Kidney epithelial cell (primary cell): ENCODE measurements at regions not wholly inside any gene's neighbourhood (a gene's known extent, or its start where the extent isn't known, plus 50 kb on each side); places are given as distances from the start of the nearest gene placed in this dataset.
"Not testable (repeated sequence)": the region's sequence is repeated elsewhere in the genome, so short reads cannot be mapped to it uniquely, and the experiment has no call there.

ENCODE experiments used
- DNase-seq: peaks from one replicate; pipeline ENCODE4 v3.0.0-alpha.2; 2010; ENCODE audit warnings: low read depth
- H3K27me3 ChIP-seq: 2 replicates; pipeline ENCODE4 v1.6.0; 2011; ENCODE audit warnings: low read length; ENCODE audit not compliant: control insufficient read depth, insufficient read depth
- H3K36me3 ChIP-seq: 2 replicates; pipeline ENCODE4 v1.5.1; 2011; ENCODE audit warnings: low read length; ENCODE audit not compliant: control insufficient read depth, insufficient read depth
- H3K4me3 ChIP-seq: 2 replicates; pipeline ENCODE4 v1.5.1; 2011; ENCODE audit warnings: low read depth, mild to moderate bottlenecking, control low read depth, low read length
- CTCF ChIP-seq: IDR thresholded peaks from 2 replicates; pipeline ENCODE4 v1.5.1; 2011; ENCODE audit warnings: mild to moderate bottlenecking, moderate library complexity, low read length, control low read depth, inconsistent platforms; ENCODE audit not compliant: insufficient read depth, poor library complexity, severe bottlenecking

DNA sequence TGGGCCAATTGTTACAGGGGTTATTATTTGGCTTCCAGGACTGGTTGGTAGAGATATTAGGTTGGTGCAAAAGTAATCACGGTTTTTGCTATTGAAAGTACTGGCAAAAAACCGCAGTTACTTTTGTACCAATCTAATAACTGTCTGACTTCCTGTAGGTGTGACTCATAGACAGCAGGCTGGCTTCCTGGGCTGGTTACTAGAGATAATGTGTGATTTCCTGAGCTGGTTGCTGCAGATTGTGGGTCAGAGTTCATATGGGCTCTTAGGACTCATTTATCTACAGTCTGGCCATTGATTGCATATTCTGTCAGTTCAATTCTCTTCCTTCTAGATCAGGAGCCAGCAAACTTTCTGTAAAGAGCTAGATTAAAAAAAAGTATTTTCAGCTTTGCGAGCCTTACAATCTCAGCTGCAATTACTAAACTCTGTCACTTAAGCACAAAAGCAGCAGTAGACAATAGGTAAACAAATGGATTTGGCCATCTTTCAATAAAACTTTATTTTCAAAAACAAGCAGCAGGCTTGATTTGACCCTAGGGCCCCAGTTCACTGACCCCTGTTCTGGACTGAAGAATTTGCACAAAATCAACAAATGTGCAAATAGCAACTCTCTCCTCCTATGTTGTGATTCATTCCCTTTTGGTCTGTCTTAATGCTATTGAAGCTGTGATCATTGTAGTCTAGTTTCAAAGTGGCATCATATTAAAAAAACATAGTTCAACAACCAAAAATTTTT is 50.8 kb upstream of the BOD1L1 start:
- H3K36me3 ChIP-seq = no peaks in the 10 kb centered on the region
- no peak for DNase-seq
- no peak overlapping the region for H3K4me3 ChIP-seq
- TF ChIP-seq CTCF = no peak
- no peaks in the 10 kb centered on the region for H3K27me3 ChIP-seq

- no peak for TF ChIP-seq CTCF
- Histone ChIP-seq H3K4me3 (no peak overlapping the region), H3K27me3 (no peaks in the 10 kb centered on the region), H3K36me3 (no peaks in the 10 kb centered on the region)
- no peak for DNase-seq
These were observed 54.0 kb upstream of the BOD1L1 start for GRCh38 chr4:13681570-13681969.

GRCh38 chr4:13694256-13694655 is 66.7 kb upstream of the BOD1L1 start:
- TF ChIP-seq CTCF = no peak
- DNase-seq = no peak
- Histone ChIP-seq H3K4me3 (no peak overlapping the region), H3K36me3 (no peaks in the 10 kb centered on the region), H3K27me3 (peaks cover 2% of the 10 kb centered on the region)

GRCh38 chr4:13698296-13698695 is 70.8 kb upstream of the BOD1L1 start:
- no peak for TF ChIP-seq CTCF
- Histone ChIP-seq H3K27me3 (peaks cover 2% of the 10 kb centered on the region), H3K4me3 (no peak overlapping the region), H3K36me3 (no peaks in the 10 kb centered on the region)
- DNase-seq = no peak

DNA sequence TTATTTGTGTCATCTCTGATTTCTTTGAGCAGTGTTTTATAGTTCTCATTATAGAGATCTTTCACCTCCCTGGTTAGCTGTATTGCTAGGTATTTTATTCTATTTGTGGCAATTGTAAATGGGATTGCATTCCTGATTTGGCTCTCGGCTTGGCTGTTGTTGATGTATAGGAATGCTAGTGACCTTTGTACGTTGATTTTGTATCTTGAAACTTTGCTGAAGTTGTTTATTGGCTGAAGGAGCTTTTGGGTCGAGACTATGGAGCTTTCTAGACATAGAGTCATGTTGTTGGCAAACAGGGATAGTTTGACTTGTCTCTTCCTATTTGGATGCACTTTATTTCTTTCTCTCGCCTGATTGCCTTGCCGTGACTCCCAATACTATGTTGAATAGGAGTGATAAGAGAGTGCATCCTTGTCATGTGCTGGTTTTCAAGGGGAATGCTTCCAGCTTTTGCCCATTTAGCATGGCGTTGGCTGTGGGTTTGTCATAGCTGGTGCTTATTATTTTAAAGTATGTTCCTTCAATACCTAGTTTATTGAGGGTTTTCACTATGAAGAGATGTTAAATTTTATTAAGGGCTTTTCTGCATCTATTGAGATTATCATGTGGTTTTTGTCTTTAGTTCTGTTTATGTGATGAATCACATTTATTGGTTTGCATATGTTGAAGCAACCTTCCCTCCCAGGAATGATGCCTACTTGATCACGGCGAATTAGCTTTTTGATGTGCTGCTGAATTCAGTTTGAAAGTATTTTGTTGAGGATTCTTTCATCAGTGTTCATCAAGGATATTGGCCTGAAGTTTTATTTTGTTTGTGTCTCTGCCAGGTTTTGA is 72.7 kb upstream of the BOD1L1 start:
- Histone ChIP-seq H3K4me3 (no peak overlapping the region), H3K27me3 (no peaks in the 10 kb centered on the region), H3K36me3 (no peaks in the 10 kb centered on the region)
- TF ChIP-seq CTCF = no peak
- DNase-seq = no peak

DNA sequence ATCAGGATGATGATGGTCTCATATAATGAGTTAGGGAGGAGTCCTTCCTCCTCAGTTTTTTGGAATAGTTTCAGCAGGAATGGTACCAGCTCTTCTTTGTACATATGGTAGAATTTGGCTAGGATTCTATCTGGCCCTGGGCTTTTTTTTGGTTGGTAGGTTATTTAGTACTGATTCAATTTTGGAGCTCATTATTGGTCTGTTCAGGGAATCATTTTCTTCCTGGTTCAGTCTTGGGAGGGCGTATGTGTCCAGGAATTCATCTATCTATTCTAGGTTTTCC is 73.3 kb upstream of the BOD1L1 start:
- H3K4me3 ChIP-seq, H3K36me3 ChIP-seq, DNase-seq, H3K27me3 ChIP-seq: not testable (repeated sequence)
